ENCODE measurements at regions not wholly inside any gene's neighbourhood (a gene's known extent, or its start where the extent isn't known, plus 50 kb on each side); places are given as distances from the start of the nearest gene placed in this dataset.
"Not testable (repeated sequence)": the region's sequence is repeated elsewhere in the genome, so short reads cannot be mapped to it uniquely, and the experiment has no call there.

- DNase-seq (ENCODE audit: low read depth): not testable (repeated sequence)
Measured at GRCh38 chr14:106341161-106341560, 814.8 kb downstream of the TMEM121 start.

DNA sequence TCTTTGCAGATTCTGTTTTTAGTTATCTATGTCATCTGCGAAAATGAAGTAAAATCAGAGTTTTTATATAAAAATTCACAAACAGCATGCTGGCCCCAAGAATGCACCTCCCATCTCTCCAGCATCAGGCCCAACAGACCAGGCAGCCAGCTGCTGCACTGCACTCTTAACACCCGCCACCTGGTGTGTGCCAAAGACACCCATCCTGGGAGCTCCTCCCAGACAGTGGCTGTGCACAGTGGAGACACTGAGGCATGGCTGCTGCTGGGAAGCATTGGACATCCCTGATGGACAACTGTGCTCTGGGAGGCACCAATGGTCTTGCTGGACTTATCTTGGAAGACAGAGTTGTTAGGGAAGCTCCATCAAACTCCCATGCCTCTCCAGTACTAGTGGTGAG lies 817.2 kb downstream of the TMEM121 start:
- no peak for TF ChIP-seq CTCF (conservative IDR thresholded peaks at IDR 0.05; ENCODE audit: low read depth, low read length)
- DNase-seq (ENCODE audit: low read depth): no peak
- H3K4me3 ChIP-seq (ENCODE audit: low read depth, low read length): no peak overlapping the region

More at GRCh38 chr14:106341161-106341560, 814.8 kb downstream of the TMEM121 start:
- H3K4me3 ChIP-seq (ENCODE audit: low read depth, low read length): not testable (repeated sequence)

GRCh38 chr14:106344065-106344614 lies 817.8 kb downstream of the TMEM121 start:
- DNase-seq (ENCODE audit: low read depth); H3K4me3 ChIP-seq (ENCODE audit: low read depth, low read length): not testable (repeated sequence)

- not testable (repeated sequence) for H3K4me3 ChIP-seq (ENCODE audit: low read depth, low read length); DNase-seq (ENCODE audit: low read depth)
Measured at GRCh38 chr14:106344791-106345479, 818.6 kb downstream of the TMEM121 start.

DNA sequence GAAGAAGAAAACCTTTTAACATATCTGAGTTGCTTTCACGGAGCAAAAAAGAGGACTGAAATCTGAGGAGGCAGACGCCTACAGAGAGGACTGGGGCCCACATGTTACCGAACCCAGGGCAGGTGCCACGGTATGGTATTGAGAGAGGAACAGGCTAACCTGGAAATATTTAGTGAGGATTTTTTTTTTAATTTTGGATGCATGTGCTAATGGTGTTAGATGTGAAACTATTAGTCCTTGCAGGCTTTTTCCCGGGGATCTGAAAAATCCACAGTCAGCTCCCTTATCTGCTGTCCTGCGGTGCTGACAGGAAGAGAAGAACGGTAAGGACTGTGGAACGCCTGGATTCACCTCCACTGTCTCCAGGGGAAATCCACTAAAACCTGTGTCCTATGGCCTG lies 819.7 kb downstream of the TMEM121 start:
- DNase-seq (ENCODE audit: low read depth): no peak
- TF ChIP-seq CTCF (conservative IDR thresholded peaks at IDR 0.05; ENCODE audit: low read depth, low read length): no peak
- H3K4me3 ChIP-seq (ENCODE audit: low read depth, low read length): no peak overlapping the region

DNA sequence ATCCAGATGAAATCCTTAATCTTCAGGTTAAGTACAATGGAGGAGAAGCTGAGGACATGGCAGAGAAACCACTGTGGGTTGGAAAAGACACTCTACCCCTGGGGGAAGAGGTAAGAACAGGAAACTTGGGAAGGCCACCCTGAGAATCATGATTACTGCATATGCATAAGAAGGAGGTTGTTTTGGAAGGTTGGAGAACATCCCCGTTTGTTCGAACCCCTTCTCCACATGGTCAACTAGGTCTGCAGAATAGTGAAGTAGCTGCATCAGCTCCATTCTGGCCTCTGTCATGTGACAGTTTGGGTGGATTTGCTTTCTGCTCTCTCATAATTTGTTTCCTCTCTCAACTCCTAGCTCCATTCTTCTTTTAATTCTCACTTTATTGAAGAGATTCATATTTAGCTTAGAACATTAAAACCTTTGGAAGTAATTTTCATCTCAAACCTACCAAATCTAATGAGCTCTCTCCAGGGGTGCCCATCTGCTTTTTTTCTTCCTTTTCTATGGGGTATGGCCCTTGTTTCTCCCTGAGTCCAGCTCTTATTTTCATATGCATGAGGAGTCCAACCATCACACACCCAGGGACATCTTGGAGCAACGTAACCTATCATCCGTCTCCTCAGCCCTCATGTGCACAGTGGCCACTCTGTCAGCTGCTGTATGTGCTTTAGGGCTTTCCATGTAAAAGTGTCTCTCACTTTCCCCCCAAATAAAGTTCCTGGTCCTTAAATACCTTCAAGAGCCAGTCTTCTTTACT lies 820.3 kb downstream of the TMEM121 start:
- TF ChIP-seq CTCF (conservative IDR thresholded peaks at IDR 0.05; ENCODE audit: low read depth, low read length): no peak
- no peak overlapping the region for H3K4me3 ChIP-seq (ENCODE audit: low read depth, low read length)

GRCh38 chr14:106347291-106347778 lies 821.0 kb downstream of the TMEM121 start:
- no peak overlapping the region for H3K4me3 ChIP-seq (ENCODE audit: low read depth, low read length)
- TF ChIP-seq CTCF (conservative IDR thresholded peaks at IDR 0.05; ENCODE audit: low read depth, low read length): no peak

More for the DNA sequence above, 820.3 kb downstream of the TMEM121 start:
- DNase-seq (ENCODE audit: low read depth): no peak

GRCh38 chr14:106347890-106348755 lies 821.7 kb downstream of the TMEM121 start:
- DNase-seq (ENCODE audit: low read depth): no peak
- H3K4me3 ChIP-seq (ENCODE audit: low read depth, low read length): no peak overlapping the region
- no peak for TF ChIP-seq CTCF (conservative IDR thresholded peaks at IDR 0.05; ENCODE audit: low read depth, low read length)

More at GRCh38 chr14:106347291-106347778, 821.0 kb downstream of the TMEM121 start:
- DNase-seq (ENCODE audit: low read depth): no peak
